GM18519 (cell line): ENCODE measurements at regions not wholly inside any gene's neighbourhood (a gene's known extent, or its start where the extent isn't known, plus 50 kb on each side); places are given as distances from the start of the nearest gene placed in this dataset.
"Not testable (repeated sequence)": the region's sequence is repeated elsewhere in the genome, so short reads cannot be mapped to it uniquely, and the experiment has no call there.

Experiments used
- ATAC-seq: cut with Tn5 transposase; IDR thresholded peaks from one replicate; pipeline ENCODE4 v1.9.1; 2021; ENCODE audit warnings: mild to moderate bottlenecking, moderate library complexity; ENCODE audit not compliant: unreplicated experiment, low FRiP score

DNA sequence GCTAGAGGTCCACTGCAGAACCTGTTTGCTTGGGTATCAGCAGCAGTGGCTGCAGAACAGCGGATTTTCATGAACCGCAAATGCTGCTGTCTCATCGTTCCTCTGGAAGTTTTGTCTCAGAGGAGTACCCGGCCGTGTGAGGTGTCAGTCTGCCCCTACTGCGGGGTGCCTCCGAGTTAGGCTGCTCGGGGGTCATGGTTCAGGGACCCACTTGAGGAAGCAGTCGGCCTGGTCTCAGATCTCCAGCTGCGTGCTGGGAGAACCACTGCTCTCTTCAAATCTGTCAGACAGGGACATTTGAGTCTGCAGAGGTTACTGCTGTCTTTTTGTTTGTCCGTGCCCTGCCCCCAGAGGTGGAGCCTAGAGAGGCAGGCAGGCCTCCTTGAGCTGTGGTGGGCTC is 109.5 kb upstream of the TMEM196 start:
- not testable (repeated sequence) for ATAC-seq

DNA sequence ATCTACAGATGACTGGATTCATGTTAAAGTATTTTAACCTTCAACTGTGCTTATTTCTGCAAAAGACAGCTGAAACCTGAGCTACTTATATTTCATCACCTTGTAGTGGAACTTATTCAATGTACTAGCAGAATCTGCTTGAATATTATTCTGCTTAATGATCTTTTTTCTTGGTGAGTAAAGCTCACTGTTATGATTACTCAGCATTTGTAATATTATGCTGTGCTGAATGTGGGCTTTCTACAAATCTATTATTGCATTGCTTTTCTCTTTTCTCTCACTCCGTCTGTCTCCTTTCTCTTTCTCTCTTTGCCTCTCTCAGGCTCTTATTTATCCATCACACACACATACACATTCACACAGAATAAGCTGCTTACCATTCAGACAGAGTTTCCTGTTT is 98.7 kb upstream of the TMEM196 start:
- ATAC-seq = no peak

DNA sequence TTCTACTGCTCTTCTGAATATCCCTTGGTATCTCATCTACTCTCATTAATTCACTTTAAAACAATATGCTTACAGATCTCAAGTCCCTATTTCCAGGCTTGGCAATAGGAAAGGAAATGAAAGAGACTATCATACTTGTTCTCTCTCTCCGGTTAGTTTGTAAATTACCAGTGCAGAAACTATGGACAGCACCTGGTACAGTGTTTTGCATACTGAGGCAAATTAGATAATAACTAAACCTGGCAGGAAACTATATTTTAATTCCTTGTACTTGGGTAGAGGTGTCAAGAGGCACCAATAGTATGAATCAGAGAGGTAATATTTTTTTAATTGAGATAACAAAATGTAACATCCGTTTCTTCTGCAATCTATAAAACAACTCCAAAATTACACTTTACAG is 97.7 kb upstream of the TMEM196 start:
- ATAC-seq = no peak

DNA sequence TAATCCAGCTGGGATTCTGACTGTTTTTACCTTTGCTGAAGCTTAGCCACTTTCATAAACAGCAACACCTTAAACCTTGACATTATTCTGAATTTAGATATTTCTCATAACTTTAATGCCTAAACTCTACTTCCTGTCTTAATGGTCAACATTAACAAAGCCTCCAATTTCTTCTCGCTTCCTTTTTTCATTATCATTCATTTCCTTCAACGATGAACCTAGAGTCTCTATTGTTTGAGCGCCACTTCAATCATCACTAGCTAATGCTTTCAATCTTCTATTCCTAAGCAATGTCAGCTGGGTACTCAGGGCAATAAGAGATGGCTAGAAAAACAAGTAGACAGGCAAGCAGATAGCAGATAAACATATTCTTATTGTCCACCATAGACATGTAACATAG is 96.6 kb upstream of the TMEM196 start:
- peak; percentile 68 for ATAC-seq

DNA sequence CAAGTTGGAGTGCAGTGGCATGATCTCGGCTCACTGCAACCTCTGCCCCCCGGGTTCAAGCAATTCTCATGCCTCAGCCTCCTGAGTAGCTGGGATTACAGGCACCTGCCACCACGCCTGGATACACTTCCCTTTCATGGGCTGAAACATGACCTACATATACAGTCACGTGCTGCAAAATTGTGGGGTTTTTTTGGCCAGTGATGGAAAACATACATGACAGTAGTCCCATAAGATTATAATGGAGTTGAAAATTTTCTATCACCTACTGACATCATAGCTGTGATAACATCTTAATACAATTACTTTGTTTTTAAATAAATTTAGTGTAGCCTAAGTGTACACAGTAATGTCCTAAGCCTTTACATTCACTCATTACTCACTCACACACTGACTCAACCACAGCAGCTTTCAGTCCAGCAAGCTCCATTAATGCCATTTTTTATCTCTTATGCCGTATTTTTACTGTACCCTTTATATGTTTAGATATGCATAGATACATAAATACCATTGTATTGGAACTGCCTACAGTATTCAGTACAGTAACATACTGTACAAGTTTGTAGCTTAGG is 79.9 kb upstream of the TMEM196 start:
- no peak for ATAC-seq

DNA sequence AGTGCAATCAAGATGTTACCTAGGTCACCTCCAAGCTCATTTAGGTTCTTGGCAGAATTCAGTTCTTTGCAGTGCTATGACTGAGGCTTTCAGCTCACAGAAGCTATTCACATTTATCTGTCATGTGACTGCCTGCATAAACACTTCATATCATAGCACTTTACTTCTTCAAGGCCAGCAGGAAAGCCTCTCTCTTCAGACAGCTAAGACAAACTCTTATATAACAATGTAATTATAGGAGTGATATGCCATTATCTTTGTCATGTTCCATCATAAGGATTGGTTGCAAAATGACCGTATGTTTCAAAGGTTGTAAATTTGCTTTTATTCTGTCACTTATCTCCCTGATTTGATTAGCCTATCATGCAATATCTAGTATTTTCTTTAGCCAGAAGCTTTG is 78.8 kb upstream of the TMEM196 start:
- no peak for ATAC-seq

DNA sequence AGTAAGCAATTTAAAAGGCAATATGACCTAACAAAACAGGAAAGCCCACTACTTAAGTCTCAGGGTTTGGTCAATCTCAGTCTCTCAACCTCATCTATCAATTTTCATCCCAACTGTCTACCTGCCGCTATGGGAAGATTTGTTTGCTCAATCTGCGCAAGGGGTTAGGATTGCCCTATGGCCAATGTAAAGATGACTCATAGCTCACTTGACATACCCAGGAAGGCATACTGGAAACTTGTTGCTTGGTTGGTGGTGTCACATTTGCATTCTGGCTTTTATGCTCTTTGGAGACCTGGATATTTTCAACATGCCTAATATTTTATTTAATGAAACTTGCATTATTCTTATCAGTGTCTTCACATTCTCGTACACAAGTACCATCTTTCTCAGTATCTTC is 78.1 kb upstream of the TMEM196 start:
- no peak for ATAC-seq

DNA sequence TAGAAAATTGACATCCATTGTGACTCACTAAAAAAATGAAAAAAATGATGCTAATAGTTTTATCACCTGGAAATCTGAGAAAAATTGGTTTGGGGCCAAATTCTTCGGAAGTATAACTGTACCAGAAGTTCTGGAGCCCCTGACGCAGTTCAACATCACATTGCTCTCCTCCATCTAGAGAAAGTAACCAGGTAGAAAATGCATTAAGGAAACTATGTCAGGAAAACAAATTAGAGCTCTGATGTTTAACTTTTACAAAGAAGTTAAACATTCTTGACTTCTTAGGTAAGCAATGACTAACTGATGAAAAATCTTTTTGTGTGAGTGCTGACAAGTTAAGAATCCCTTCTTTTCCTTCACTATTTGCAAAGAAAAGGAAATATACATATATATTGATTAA is 61.1 kb upstream of the TMEM196 start:
- no peak for ATAC-seq

DNA sequence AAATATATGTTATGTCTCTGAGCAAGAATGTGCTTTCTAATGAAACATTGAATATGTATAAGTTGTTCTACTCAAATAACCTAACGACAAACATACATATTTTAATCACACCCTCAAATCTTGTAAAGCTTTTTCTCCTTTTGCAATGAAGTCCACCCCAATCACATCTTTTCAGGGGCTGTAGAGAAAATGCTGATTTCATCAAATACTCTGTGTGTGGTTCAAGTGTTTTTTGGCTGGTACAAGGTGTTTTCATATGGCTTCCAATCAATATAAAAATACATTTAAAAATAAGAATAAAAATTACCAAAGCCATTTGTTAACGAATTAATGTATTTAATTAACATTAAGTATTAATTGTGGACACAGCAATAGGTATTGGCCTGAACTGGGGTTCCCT is 57.2 kb upstream of the TMEM196 start:
- no peak for ATAC-seq
